IPS-NIHi7 (cell line): ENCODE measurements at regions not wholly inside any gene's neighbourhood (a gene's known extent, or its start where the extent isn't known, plus 50 kb on each side); places are given as distances from the start of the nearest gene placed in this dataset.
"Not testable (repeated sequence)": the region's sequence is repeated elsewhere in the genome, so short reads cannot be mapped to it uniquely, and the experiment has no call there.

Experiments
- DNase-seq: peaks from one replicate; pipeline ENCODE4 v3.0.0; 2012; ENCODE audit warnings: mixed read lengths; ENCODE audit errors: extremely low spot score

DNA sequence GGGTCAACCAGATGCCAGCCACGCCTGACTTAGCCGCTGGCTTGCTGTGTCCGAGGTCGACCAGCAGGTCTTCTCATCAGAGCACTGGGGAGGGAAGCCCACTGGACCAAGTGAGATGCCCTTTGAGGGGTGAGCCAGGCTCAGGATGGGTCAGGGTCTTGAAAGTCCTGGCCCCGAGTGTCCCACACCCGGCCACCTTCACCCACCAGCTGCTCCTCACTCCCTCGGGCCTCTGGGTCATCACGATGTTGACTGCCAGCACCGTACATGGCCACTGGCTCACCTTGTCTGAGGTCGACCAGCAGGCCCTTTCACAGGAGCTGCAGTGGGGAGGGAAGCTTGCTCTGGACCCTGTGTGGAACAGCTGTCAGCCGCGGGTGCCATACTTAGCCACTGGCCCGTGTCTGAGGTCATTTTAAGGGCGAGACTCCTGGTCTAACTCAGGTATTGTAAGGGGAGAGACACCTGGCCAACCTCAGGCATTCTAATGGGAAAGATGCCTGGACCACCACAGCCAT is 1361.3 kb downstream of the UQCRFS1 start:
- DNase-seq = no peak

- no peak for DNase-seq
Measured at GRCh38 chr19:27851002-27851481, 1361.9 kb downstream of the UQCRFS1 start.

DNA sequence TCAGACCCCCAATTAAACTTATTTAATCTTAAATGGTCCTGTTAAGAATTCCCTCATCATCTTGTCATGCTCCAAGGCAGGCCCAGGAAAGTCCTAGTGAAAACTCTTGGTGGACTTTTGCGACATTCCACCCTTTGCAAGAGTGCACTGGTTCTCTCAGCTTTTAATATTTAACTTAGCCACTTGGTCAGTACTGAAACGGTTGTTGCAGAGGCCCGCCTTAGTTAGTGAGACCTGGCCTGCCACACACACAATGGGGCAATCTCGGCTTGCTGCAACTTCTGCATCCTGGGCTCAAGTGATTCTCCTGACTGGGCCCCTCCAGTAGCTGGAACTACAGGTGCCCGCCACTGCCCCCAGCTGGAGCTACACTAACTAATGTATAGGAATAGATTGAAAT is 1366.0 kb downstream of the UQCRFS1 start:
- DNase-seq = no peak

DNA sequence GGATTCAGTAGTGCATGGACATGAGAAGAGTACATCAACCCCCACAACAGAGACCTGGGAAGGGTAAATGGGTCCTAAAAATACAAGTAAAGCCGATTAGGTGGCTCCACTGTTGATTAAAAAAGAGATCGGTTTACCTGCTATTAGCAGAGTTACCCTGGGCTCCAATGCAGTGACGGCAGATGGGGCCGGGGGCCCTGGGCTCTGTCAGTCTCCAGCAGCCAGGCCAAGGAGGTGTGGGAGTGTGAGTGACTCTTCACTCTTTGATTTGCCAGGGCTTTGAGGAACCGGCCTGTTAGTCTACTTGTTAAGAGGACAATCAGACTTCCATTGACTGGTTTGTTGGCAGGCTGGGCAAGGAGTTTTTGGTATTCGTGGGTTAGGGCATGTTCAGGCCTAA is 1368.7 kb downstream of the UQCRFS1 start:
- DNase-seq = no peak

DNA sequence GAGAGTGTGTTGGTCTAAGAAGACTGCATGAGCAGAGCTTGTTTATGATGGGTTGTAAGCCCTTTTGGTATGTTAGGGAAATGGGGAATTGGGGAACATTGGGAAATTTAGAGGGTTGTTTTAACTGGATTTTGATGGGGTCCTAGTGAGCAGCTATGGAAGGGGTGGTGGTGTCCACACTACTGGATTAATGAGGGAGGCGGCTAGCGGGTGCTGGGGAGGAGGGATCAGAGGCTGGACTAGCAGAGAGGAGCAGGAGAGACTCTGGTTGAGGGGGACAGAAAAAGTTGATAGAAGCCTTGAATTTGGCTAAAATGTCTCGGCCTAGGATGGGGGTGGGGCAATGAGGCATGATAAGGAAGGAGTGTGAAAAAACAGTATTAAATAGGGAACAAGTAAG is 1369.1 kb downstream of the UQCRFS1 start:
- no peak for DNase-seq

- no peak for DNase-seq
Measured at GRCh38 chr19:27833031-27833430, 1379.9 kb downstream of the UQCRFS1 start.

DNA sequence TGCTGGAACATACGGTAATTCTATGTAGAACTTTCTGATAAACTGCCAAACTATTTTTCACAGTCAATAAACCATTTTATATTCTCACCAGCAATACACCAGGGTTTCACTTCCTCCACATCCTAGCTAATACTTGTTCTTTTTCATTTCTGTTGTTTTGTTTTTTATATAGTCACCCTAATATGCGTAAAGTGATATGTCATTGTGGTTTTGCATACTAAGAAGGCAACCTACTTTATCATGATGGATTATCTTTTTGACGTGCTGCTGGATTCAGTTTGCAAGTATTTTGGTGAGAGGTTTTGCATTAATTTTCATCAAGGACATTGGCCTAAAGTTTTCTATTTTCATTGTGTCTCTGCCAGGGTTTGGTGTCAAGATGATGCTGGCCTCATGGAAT is 1384.1 kb downstream of the UQCRFS1 start:
- no peak for DNase-seq

DNA sequence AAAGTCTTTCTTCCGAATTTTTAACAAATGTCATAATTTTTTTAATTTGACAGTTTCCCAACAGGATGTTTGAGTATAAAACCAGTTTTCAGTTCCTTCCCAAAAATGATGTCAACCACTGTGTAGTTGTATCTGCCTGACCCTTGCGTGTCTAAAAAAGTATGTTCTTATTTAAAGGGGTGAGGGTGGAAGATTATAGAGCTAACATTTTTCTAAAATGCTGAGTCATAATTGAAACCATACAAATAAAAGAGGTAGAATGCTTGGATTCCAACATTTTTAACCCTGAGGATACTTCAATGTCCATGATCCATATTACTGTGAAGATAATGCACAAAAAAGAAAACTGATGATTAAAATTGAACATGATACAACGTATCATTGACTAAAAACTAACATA is 1388.8 kb downstream of the UQCRFS1 start:
- no peak for DNase-seq

DNA sequence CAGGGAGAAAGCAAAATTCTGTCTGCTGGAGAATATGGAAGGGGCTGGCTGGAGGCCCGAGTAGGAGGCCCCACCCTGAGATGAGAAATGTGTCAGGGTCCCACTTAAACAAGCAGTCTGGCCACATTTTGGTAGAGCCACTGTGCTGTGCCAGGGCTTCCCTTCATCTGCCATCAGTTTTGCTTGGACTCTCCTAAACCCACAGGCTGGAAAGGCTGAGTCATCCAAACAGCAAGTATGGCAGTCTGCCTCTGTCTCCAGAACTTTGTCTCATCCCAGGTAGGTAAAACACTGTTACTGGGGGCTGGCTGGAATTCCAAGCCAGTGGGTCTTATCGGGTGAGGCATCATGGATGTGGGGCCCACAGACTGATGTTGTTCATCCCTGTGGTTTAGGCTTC is 1390.6 kb downstream of the UQCRFS1 start:
- no peak for DNase-seq

DNA sequence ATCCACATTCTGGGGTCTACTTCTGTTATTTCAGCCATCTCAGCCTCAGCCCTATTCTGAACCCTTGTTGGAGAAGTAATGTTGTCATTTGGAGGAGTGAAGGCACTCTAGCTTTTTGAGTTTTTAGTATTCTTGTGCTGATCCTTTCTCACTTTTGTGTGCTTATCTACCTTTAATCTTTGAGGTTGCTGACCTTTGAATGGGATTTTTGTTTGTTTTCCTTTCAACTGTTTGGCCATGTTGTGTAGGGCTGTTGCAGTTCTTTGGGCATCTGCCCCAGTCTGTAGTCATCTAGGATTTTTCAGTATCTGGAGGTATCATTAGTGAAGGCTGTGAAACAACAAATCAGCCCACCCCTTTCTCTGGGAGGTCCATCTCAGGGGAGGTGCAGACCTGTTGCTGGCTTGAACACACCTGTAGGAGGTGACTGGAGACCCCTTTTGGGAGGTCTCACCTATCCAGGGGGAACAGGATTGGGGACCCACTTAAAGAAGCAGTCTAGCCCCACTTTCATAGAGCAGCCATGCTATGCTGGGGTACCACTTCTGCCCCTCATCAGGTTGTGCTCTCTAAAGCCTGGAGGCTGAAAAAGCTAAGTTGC is 1391.4 kb downstream of the UQCRFS1 start:
- no peak for DNase-seq

- no peak for DNase-seq
Measured at GRCh38 chr19:27815985-27816384, 1397.0 kb downstream of the UQCRFS1 start.

GRCh38 chr19:27814834-27815233 is 1398.1 kb downstream of the UQCRFS1 start:
- DNase-seq = not testable (repeated sequence)

DNA sequence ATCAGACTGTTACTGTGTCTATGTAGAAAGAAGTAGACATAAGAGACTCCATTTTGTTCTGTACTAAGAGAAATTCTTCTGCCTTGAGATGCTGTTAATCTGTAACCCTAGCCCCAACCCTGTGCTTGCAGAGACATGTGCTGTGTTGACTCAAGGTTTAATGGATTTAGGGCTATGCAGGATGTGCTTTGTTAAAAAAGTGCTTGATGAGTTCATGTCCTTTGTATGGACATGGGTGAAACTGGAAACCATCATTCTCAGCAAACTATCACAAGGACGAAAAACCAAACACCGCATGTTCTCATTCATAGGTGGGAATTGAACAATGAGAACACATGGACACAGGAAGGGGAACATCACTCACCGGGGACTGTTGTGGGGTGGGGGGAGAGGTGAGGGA is 1398.7 kb downstream of the UQCRFS1 start:
- not testable (repeated sequence) for DNase-seq

DNA sequence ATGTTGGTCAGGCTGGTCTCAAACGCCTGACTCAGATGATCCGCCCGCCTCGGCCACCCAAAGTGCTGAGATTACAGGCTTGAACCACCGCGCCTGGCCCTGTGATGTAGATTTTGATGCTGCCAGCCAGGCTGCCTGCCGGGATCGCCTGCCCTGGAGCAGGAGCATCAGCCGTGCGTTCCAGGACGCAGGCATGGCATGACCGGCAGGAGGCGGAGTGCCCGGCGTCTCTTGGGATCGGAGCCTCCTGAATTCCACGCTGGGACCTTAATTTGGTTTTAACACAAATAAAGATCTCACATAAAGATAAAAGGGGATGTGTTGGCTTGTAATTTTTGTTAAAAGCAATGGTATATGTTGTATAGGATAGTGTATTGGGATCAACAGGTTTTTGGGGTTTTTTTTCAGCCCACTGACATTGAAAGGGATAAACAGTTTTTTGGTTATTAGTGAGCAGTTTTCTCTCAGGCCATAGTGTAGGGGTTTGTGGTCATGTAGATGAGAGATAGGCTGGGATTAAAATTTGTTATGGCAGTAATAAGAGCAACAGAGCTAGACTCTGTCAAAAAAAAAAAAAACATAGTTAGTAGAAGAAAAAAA is 1406.4 kb downstream of the UQCRFS1 start:
- DNase-seq = no peak

GRCh38 chr19:27805848-27806247 is 1407.1 kb downstream of the UQCRFS1 start:
- DNase-seq = no peak

DNA sequence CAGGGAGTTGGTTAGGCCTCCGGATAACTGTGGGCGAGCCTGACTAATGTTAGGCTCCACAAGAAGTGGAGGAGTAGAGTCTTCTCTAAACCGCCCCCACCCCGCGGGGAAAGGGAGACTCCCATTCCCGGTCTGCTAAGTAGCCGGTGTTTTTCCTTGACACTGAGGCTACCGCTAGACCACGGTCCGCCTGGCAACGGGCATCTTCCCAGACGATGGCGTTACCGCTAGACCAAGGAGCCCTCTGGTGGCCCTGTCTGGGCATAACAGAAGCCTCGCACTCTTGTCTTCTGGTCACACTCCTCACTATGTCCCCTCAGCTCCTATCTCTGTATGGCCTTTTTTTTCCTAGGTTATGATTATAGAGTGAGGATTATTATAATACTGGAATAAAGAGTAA is 1410.7 kb downstream of the UQCRFS1 start:
- not testable (repeated sequence) for DNase-seq

DNA sequence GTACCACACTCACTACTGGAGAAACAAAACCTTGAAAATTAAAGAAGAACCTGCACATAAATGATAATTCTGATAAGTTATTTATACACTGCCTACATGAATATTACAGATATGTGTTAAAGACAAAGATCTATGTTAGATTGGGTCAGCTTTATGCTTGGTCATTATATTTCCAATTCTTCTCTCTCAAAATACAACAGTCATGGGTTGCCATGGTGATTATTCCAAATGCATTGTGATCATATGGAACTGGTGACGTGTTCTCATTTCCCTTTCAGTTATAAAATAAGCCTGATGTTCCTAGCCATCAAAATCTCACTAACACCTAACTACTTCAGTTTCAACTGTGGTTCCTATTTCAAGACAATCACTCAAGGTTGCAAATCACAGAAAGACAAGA is 1416.4 kb downstream of the UQCRFS1 start:
- DNase-seq = no peak

DNA sequence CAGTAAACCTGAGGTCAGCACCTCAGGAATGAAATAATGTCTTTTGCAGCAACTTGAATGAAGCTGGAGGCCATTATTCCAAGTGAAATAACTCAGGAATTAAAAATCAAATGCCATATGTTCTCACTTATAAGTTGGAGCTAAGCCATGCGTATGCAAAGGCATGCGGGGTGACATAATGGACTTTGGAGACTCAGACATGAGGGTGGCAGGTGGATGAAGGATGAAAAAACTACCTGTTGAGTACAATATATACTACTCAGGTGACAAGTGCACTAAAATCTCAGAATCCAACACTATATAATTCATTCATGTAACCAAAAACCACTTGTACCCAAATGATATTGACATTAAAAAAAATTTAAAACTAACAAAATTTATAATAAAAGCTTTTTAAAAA is 1416.9 kb downstream of the UQCRFS1 start:
- no peak for DNase-seq

DNA sequence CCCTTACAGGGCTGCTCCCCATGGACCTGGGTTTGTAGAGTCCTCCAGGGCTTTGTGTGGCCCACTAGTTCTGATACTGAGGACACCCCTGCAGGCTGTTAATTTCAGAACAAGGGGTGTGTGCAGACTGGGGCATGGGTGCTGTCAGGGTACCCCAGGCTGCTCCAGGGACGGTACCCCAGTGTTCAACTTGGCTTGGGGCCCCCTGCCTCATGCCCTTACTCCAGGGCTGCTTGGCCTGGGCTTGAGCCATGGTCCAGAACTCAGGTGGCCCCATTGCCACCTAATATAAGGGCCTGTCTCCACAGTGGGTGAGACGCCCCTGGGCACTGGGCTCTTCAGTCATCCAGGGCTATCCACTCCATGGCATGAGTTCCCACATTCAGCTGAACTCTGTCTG is 1417.6 kb downstream of the UQCRFS1 start:
- no peak for DNase-seq

DNA sequence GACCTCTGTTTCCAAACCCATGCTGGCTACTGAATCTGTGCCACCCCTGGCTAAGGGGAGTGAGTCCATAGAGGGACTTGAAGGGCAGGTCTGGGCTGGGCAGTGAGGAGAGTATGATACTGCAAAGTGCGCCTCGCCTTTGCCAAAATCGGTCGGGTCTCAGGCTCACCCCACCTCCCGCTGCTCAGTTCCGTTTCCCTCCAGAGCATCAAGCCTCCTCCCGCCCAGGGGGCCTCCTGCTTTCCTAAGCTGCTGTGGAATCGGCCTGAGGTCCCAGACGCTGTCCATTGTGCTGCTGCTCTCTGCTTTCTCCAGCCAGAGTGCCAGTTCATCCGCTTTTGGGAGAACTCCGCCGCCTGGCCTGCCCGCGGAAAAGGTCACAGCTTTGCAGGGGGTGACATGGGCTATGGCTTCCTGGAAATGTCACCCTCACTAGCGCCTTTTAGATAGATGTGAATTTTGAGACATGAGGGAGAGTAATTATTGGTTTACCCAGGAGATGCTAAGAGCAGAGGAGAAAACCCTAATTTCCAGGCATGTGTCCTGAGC is 1418.4 kb downstream of the UQCRFS1 start:
- peak; percentile 61 for DNase-seq

GRCh38 chr19:27793644-27794493 is 1419.1 kb downstream of the UQCRFS1 start:
- peak; percentile 91 for DNase-seq

GRCh38 chr19:27793128-27793643 is 1419.8 kb downstream of the UQCRFS1 start:
- DNase-seq = peak; percentile 88
